ENCODE measurements at regions not wholly inside any gene's neighbourhood (a gene's known extent, or its start where the extent isn't known, plus 50 kb on each side); places are given as distances from the start of the nearest gene placed in this dataset.

- intact Hi-C loops (cut with DNase I) = no loop called here
- peaks cover 0 to 17% of the 10 kb centered on the region in 2 donors for H3K4me1 ChIP-seq (replicated peaks in 1 of 2)
- H3K36me3 ChIP-seq (replicated peaks in 1 of 2) = no peaks in the 10 kb centered on the region
- H3K9me3 ChIP-seq (replicated peaks in 1 of 3) = no peaks in the 10 kb centered on the region
- WGBS, 4 donors = 79 to 88% (median 83%) methylated on average over 6 to 9 of the region's 9 CpGs
- H3K4me3 ChIP-seq = no peak overlapping the region
- no peak overlapping the region for H3K27ac ChIP-seq
- no peaks in the 10 kb centered on the region for H3K27me3 ChIP-seq
- no peak for DNase-seq
- TF ChIP-seq, protein P1, sequence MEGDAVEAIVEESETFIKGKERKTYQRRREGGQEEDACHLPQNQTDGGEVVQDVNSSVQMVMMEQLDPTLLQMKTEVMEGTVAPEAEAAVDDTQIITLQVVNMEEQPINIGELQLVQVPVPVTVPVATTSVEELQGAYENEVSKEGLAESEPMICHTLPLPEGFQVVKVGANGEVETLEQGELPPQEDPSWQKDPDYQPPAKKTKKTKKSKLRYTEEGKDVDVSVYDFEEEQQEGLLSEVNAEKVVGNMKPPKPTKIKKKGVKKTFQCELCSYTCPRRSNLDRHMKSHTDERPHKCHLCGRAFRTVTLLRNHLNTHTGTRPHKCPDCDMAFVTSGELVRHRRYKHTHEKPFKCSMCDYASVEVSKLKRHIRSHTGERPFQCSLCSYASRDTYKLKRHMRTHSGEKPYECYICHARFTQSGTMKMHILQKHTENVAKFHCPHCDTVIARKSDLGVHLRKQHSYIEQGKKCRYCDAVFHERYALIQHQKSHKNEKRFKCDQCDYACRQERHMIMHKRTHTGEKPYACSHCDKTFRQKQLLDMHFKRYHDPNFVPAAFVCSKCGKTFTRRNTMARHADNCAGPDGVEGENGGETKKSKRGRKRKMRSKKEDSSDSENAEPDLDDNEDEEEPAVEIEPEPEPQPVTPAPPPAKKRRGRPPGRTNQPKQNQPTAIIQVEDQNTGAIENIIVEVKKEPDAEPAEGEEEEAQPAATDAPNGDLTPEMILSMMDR (IDR thresholded peaks at IDR 0.05) = no peak
- TF ChIP-seq POLR2A (IDR thresholded peaks at IDR 0.05) = no peak
These were observed 162.2 kb upstream of the TLE3 start for GRCh38 chr15:70259640-70260508.

DNA sequence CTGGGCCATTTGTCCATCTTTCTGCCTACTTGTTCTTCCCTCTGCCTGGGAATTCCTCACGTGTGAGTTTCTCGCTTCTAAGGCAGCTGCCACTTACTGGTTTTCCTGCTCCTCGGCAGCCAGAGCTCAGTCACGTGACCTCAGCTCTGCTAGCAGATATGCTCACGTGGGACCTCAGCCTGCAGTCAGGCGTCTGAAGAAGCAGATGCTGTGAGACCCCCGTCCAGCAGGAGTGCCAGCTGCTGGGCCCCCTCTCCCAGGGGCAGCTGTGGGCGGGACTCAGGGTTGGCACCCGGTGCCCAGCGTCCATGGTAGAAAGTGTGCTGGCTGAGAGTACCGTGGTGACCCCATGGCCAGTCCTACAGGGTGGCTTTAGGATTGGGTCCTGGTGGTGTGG is 161.3 kb upstream of the TLE3 start:
- Histone ChIP-seq H3K4me1 (replicated peaks in 1 of 2) (peaks cover 0 to 11% of the 10 kb centered on the region in 2 donors), H3K27ac (peak overlapping the region in 1 of 5 donors; percentile 68), H3K4me3 (no peak overlapping the region), H3K27me3 (no peaks in the 10 kb centered on the region), H3K9me3 (replicated peaks in 1 of 3) (no peaks in the 10 kb centered on the region), H3K36me3 (replicated peaks in 1 of 2) (no peaks in the 10 kb centered on the region)
- intact Hi-C loops (cut with DNase I) = no loop called here
- TF ChIP-seq POLR2A (IDR thresholded peaks at IDR 0.05) = no peak
- TF ChIP-seq, protein P1 (IDR thresholded peaks at IDR 0.05) = no peak
- 23 to 43% (median 34%) methylated on average over 4 to 11 of the region's 11 CpGs for WGBS, 4 donors
- peak in 6 of 7 donors; percentile 48 to 85 (median 66) for DNase-seq

DNA sequence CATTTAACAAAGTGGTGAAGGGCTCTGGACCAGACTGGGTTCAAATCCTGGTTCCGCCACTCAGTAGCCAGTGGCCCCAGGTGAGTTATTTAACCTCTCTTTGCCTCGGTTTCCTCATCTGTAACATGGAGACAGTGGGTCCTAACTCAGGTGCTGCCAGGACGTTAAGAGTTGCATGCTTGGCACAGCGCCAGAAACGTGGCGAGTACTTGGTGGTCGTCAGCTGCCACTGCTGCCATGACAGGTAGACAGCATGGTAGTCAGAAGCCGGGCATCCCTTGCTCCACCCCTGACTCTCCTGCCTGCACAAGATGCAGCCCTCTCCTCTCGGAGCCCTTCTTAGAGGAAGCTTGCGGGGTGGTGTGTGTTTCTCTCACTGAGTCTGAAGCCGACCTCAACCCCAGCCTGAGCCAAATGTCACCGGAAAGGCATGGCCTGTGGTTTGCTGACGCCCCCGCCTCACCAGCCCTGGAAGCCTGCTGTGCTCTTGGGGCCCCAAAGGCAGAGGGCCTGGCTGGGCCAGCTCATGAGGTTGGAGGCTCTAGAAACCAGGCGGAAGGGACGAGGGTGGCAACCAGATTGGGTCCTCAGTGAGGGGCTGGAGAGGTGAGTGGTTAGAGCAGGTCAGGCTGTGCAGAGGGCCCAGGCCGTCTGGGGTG is 160.8 kb upstream of the TLE3 start:
- Histone ChIP-seq H3K4me3 (no peak overlapping the region), H3K9me3 (replicated peaks in 1 of 3) (no peaks in the 10 kb centered on the region), H3K27me3 (no peaks in the 10 kb centered on the region), H3K27ac (peak overlapping the region in 1 of 5 donors; percentile 68), H3K4me1 (replicated peaks in 1 of 2) (peaks cover 0 to 6% of the 10 kb centered on the region in 2 donors), H3K36me3 (replicated peaks in 1 of 2) (no peaks in the 10 kb centered on the region)
- intact Hi-C loops (cut with DNase I) = no loop called here
- TF ChIP-seq, protein P1 (IDR thresholded peaks at IDR 0.05) = no peak
- no peak for TF ChIP-seq POLR2A (IDR thresholded peaks at IDR 0.05)
- WGBS, 4 donors = 48 to 57% (median 49%) methylated on average over 9 to 17 of the region's 17 CpGs
- DNase-seq = peak in 1 of 7 donors; percentile 36

GRCh38 chr15:70257573-70258248 is 160.0 kb upstream of the TLE3 start:
- Histone ChIP-seq H3K4me1 (replicated peaks in 1 of 2) (peaks cover 0 to 4% of the 10 kb centered on the region in 2 donors), H3K27ac (no peak overlapping the region), H3K4me3 (no peak overlapping the region), H3K27me3 (no peaks in the 10 kb centered on the region), H3K9me3 (replicated peaks in 1 of 3) (no peaks in the 10 kb centered on the region), H3K36me3 (replicated peaks in 1 of 2) (no peaks in the 10 kb centered on the region)
- 67 to 84% (median 79%) methylated on average over 3 to 8 of the region's 8 CpGs for WGBS, 4 donors
- intact Hi-C loops (cut with DNase I) = no loop called here
- TF ChIP-seq, protein P1 (IDR thresholded peaks at IDR 0.05) = no peak
- no peak for TF ChIP-seq POLR2A (IDR thresholded peaks at IDR 0.05)
- DNase-seq = peak in 3 of 7 donors; percentile 40 to 53 (median 52)
